ENCODE measurements at regions not wholly inside any gene's neighbourhood (a gene's known extent, or its start where the extent isn't known, plus 50 kb on each side); places are given as distances from the start of the nearest gene placed in this dataset.

GRCh38 chr6:114783783-114784182 is 441.0 kb upstream of the HS3ST5 start:
- DNase-seq (no peak), ATAC-seq (no peak)
- Mint-ChIP-seq H3K27me3 (ENCODE audit: low read depth) (no peaks in the 10 kb centered on the region), H3K4me3 (no peak overlapping the region), H3K36me3 (ENCODE audit: insufficient read depth) (no peaks in the 10 kb centered on the region), H3K9me3 (no peaks in the 10 kb centered on the region), H3K4me1 (ENCODE audit: low read depth) (no peaks in the 10 kb centered on the region)

- ATAC-seq (no peak), DNase-seq (no peak)
- Mint-ChIP-seq H3K27me3 (ENCODE audit: low read depth) (no peaks in the 10 kb centered on the region), H3K36me3 (ENCODE audit: insufficient read depth) (no peaks in the 10 kb centered on the region), H3K4me1 (ENCODE audit: low read depth) (no peaks in the 10 kb centered on the region), H3K9me3 (no peaks in the 10 kb centered on the region), H3K4me3 (no peak overlapping the region)
These were observed 440.3 kb upstream of the HS3ST5 start for GRCh38 chr6:114783083-114783482.

GRCh38 chr6:114764866-114765265 is 422.0 kb upstream of the HS3ST5 start:
- H3K4me3 Mint-ChIP-seq: no peak overlapping the region
- H3K4me1 Mint-ChIP-seq (ENCODE audit: low read depth): no peaks in the 10 kb centered on the region
- DNase-seq: no peak
- no peaks in the 10 kb centered on the region for H3K36me3 Mint-ChIP-seq (ENCODE audit: insufficient read depth)
- H3K9me3 Mint-ChIP-seq: peaks cover 21% of the 10 kb centered on the region
- no peak for ATAC-seq
- no peaks in the 10 kb centered on the region for H3K27me3 Mint-ChIP-seq (ENCODE audit: low read depth)

GRCh38 chr6:114762145-114762544 is 419.3 kb upstream of the HS3ST5 start:
- H3K4me1 Mint-ChIP-seq (ENCODE audit: low read depth): no peaks in the 10 kb centered on the region
- no peaks in the 10 kb centered on the region for H3K36me3 Mint-ChIP-seq (ENCODE audit: insufficient read depth)
- ATAC-seq (no peak), DNase-seq (no peak)
- no peak overlapping the region for H3K4me3 Mint-ChIP-seq
- H3K27me3 Mint-ChIP-seq (ENCODE audit: low read depth): no peaks in the 10 kb centered on the region
- peaks cover 16% of the 10 kb centered on the region for H3K9me3 Mint-ChIP-seq

GRCh38 chr6:114747995-114748625 is 405.3 kb upstream of the HS3ST5 start:
- Mint-ChIP-seq H3K27me3 (ENCODE audit: low read depth) (no peaks in the 10 kb centered on the region), H3K4me1 (ENCODE audit: low read depth) (no peaks in the 10 kb centered on the region), H3K36me3 (ENCODE audit: insufficient read depth) (no peaks in the 10 kb centered on the region), H3K4me3 (no peak overlapping the region), H3K9me3 (peaks cover 6% of the 10 kb centered on the region)
- no peak for DNase-seq
- no peak for ATAC-seq

- no peak for DNase-seq
- Mint-ChIP-seq H3K36me3 (ENCODE audit: insufficient read depth) (no peaks in the 10 kb centered on the region), H3K4me1 (ENCODE audit: low read depth) (no peaks in the 10 kb centered on the region), H3K9me3 (no peaks in the 10 kb centered on the region), H3K27me3 (ENCODE audit: low read depth) (no peaks in the 10 kb centered on the region), H3K4me3 (no peak overlapping the region)
- ATAC-seq: no peak
These were observed 397.7 kb upstream of the HS3ST5 start for GRCh38 chr6:114740547-114740946.

- DNase-seq (no peak), ATAC-seq (no peak)
- H3K4me1 Mint-ChIP-seq (ENCODE audit: low read depth): no peaks in the 10 kb centered on the region
- H3K36me3 Mint-ChIP-seq (ENCODE audit: insufficient read depth): no peaks in the 10 kb centered on the region
- no peaks in the 10 kb centered on the region for H3K9me3 Mint-ChIP-seq
- H3K27me3 Mint-ChIP-seq (ENCODE audit: low read depth): no peaks in the 10 kb centered on the region
- no peak overlapping the region for H3K4me3 Mint-ChIP-seq
These were observed 396.8 kb upstream of the HS3ST5 start for GRCh38 chr6:114739656-114740055.

GRCh38 chr6:114735025-114735735 is 392.4 kb upstream of the HS3ST5 start:
- DNase-seq (no peak), ATAC-seq (no peak)
- Mint-ChIP-seq H3K4me3 (no peak overlapping the region), H3K27me3 (ENCODE audit: low read depth) (no peaks in the 10 kb centered on the region), H3K9me3 (no peaks in the 10 kb centered on the region), H3K36me3 (ENCODE audit: insufficient read depth) (no peaks in the 10 kb centered on the region), H3K4me1 (ENCODE audit: low read depth) (no peaks in the 10 kb centered on the region)

- no peak for ATAC-seq
- no peaks in the 10 kb centered on the region for H3K36me3 Mint-ChIP-seq (ENCODE audit: insufficient read depth)
- H3K9me3 Mint-ChIP-seq: no peaks in the 10 kb centered on the region
- no peaks in the 10 kb centered on the region for H3K4me1 Mint-ChIP-seq (ENCODE audit: low read depth)
- DNase-seq: no peak
- H3K4me3 Mint-ChIP-seq: no peak overlapping the region
- no peaks in the 10 kb centered on the region for H3K27me3 Mint-ChIP-seq (ENCODE audit: low read depth)
These were observed 390.8 kb upstream of the HS3ST5 start for GRCh38 chr6:114733596-114733995.

- no peak for ATAC-seq
- H3K4me3 Mint-ChIP-seq: no peak overlapping the region
- H3K36me3 Mint-ChIP-seq (ENCODE audit: insufficient read depth): no peaks in the 10 kb centered on the region
- H3K27me3 Mint-ChIP-seq (ENCODE audit: low read depth): no peaks in the 10 kb centered on the region
- no peaks in the 10 kb centered on the region for H3K4me1 Mint-ChIP-seq (ENCODE audit: low read depth)
- DNase-seq: no peak
- peaks cover 6% of the 10 kb centered on the region for H3K9me3 Mint-ChIP-seq
These were observed 376.0 kb upstream of the HS3ST5 start for GRCh38 chr6:114718716-114719270.

GRCh38 chr6:114718186-114718585 is 375.4 kb upstream of the HS3ST5 start:
- H3K4me1 Mint-ChIP-seq (ENCODE audit: low read depth): no peaks in the 10 kb centered on the region
- H3K9me3 Mint-ChIP-seq: peaks cover 6% of the 10 kb centered on the region
- ATAC-seq: no peak
- H3K27me3 Mint-ChIP-seq (ENCODE audit: low read depth): no peaks in the 10 kb centered on the region
- no peak overlapping the region for H3K4me3 Mint-ChIP-seq
- no peaks in the 10 kb centered on the region for H3K36me3 Mint-ChIP-seq (ENCODE audit: insufficient read depth)
- no peak for DNase-seq

GRCh38 chr6:114714836-114715507 is 372.1 kb upstream of the HS3ST5 start:
- Mint-ChIP-seq H3K36me3 (ENCODE audit: insufficient read depth) (no peaks in the 10 kb centered on the region), H3K27me3 (ENCODE audit: low read depth) (no peaks in the 10 kb centered on the region), H3K4me3 (no peak overlapping the region), H3K4me1 (ENCODE audit: low read depth) (no peaks in the 10 kb centered on the region), H3K9me3 (peaks cover 9% of the 10 kb centered on the region)
- DNase-seq: no peak
- no peak for ATAC-seq

GRCh38 chr6:114713690-114714089 is 370.9 kb upstream of the HS3ST5 start:
- H3K36me3 Mint-ChIP-seq (ENCODE audit: insufficient read depth): no peaks in the 10 kb centered on the region
- H3K4me1 Mint-ChIP-seq (ENCODE audit: low read depth): no peaks in the 10 kb centered on the region
- H3K4me3 Mint-ChIP-seq: no peak overlapping the region
- ATAC-seq (no peak), DNase-seq (no peak)
- peaks cover 9% of the 10 kb centered on the region for H3K9me3 Mint-ChIP-seq
- no peaks in the 10 kb centered on the region for H3K27me3 Mint-ChIP-seq (ENCODE audit: low read depth)

- Mint-ChIP-seq H3K9me3 (peaks cover 3% of the 10 kb centered on the region), H3K36me3 (ENCODE audit: insufficient read depth) (no peaks in the 10 kb centered on the region), H3K4me1 (ENCODE audit: low read depth) (no peaks in the 10 kb centered on the region), H3K4me3 (no peak overlapping the region), H3K27me3 (ENCODE audit: low read depth) (no peaks in the 10 kb centered on the region)
- ATAC-seq (no peak), DNase-seq (no peak)
These were observed 369.4 kb upstream of the HS3ST5 start for GRCh38 chr6:114712129-114712662.
